AML-193 (cell line): ENCODE measurements at regions not wholly inside any gene's neighbourhood (a gene's known extent, or its start where the extent isn't known, plus 50 kb on each side); places are given as distances from the start of the nearest gene placed in this dataset.
"Not testable (repeated sequence)": the region's sequence is repeated elsewhere in the genome, so short reads cannot be mapped to it uniquely, and the experiment has no call there.

Experiments
- DNase-seq, 2 experiments: peaks; one replicate each; lab custom pipeline; 2025; lab: John Stamatoyannopoulos, UW

DNA sequence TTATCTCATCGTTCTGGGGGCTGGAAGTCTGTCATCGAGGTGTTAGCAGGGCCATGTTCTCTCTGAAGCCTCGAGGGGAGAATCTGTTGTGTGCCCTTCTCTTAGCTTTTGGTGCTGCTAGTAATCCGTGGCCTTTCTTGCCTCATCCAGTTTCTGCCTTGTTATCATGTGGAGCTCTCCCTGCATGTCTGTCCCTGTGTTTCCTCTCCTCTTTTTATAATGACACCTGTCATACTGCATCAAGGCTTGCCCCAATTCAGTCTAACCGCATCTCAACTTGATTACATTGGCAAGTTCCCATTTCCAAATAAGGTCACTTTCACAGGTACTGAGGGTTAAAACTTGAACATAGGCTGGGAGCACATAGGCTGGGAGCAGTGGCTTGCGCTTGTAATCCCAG lies 82.6 kb upstream of the CNIH3 start:
- DNase-seq = no peak

GRCh38 chr1:224534731-224535130 lies 81.4 kb upstream of the CNIH3 start:
- DNase-seq = no peak

- DNase-seq = no peak
These were observed 80.5 kb upstream of the CNIH3 start for GRCh38 chr1:224535641-224536040.

GRCh38 chr1:224539971-224540370 lies 76.1 kb upstream of the CNIH3 start:
- DNase-seq = peak in 1 of 2 experiments; percentile 21

DNA sequence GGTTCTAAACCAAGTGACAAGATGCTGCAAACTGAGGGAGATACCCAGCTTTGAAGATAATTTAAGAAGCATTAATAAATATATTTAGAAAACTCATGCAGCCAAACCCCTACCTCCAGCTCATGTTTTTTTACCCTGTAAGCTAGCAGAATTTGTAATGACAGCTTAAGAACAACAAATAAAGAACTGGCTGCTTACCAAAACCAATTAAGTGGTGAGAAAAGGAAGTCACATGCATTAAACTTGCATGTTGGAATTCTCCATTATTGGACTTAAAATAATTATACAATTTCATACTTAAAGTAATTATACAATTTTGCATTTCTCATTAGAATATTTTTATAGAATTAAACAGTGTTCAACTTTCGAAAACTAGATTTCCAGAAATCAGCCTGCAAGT lies 75.6 kb upstream of the CNIH3 start:
- no peak for DNase-seq

- no peak for DNase-seq
These were observed 74.9 kb upstream of the CNIH3 start for GRCh38 chr1:224541072-224541790.

GRCh38 chr1:224541901-224542630 lies 74.1 kb upstream of the CNIH3 start:
- no peak for DNase-seq

DNA sequence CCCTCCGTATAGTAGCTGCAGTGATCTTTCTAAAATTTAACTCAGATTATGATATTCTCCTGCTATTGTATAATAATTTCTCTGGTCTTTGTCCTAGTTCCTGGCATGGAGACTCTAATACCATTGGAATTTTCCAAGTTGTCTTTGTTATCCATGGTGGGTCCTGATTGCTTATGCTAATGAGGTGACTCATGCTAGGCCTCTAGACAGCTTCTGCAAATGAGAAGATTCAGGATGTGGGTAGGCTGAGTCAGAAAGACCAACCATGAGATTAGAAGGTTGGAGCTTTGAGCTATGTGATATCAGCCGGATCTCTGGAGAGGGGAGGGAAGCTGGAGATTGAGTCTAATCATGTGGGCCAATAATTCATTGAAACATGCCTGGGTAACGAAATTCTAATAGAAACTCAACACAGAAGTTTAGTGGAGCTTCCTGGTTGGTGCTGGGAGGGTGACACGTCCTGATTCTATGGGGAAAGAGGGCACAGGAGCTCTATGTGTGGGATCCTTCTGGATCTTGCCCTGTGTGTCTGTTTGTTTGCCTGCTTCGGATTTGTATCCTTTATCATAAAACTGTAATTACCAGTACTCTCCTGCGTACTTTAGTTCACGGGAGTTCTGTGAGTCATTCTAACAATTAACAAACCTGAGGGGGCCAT lies 73.2 kb upstream of the CNIH3 start:
- peak; percentile 8 to 41 for DNase-seq

GRCh38 chr1:224543453-224543852 lies 72.7 kb upstream of the CNIH3 start:
- no peak for DNase-seq

DNA sequence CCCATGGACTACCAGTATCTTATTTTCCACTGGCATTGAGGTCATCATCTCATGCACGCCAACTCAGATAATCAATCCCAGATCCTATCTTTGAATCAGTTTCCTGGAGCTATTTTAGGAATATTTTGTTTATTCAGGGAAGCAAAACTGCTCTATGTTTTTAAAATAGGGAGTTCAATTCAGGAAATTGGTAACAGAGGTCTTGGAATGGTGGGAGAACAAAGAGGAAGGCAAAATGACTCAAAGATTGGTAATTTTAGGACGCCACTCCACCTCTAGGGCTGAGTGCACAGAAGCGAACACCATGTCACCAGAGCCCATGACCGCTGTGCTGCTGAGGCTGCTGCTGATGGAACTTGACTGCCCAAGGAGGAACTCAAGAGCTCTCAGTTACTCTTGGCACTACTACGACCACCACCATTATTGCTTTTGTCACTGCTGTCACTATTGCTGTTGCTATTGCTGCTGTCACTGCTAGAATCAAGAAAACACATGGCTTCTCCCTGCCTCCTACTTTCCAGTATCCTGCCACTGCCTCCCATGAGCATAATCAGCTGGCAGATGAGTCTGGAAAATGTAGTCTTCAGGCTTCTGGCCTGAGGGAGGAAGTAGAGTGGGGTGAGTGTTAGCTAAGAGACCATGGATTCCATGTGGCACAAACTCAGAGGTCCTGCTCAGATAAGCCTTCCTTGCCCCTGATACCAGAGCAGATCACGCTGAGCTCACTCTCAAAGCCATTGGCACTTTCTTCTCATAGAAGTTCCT lies 71.6 kb upstream of the CNIH3 start:
- no peak for DNase-seq

DNA sequence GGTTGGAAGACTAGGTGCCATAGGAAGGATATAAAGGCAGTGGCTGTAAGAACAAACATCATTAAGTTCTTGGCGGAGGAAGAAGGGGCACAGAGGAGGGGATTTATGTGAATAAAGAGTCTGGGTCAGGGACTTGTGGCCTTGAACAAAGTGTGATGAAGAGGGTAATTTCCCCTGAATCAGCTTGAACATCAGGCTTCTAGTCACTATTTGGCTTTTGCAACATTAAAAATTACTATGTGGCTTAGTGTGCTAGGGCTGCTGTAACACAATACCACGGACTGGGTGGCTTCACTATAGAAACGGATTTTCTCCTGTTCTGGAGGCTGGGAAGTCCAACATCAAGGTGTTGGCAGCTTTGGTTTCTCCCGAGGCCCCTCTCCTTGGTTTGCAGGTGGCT lies 70.5 kb upstream of the CNIH3 start:
- no peak for DNase-seq

DNA sequence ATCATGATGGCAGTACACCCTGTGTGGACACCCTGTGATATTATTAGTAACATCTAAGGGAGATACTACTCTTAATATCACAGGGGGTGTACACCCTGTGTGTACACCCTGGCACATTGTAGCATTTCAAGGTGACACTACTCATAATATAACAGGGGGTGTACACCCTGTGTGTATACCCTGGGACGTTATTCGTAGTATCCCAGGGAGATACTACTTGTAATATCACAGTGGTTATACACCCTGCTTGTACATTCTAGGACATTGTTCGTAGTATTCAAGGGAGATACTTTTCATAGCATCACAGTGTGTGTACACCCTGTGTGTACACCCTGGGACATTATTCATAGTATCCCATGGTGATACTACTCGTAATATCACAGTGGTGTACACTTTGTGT lies 67.4 kb upstream of the CNIH3 start:
- no peak for DNase-seq

DNA sequence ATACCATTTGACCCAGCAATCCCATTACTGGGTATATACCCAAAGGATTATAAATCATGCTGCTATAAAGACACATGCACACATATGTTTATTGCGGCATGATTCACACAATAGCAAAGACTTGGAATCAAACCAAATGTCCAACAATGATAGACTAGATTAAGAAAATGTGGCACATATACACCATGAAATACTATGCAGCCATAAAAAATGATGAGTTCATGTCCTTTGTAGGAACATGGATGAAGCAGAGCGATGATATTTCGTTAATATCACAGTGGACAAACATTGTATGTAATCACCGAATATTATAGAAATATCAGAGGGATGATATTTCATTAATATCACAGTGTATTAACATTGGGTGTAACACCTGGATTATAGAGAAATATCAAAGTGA lies 64.9 kb upstream of the CNIH3 start:
- not testable (repeated sequence) for DNase-seq

DNA sequence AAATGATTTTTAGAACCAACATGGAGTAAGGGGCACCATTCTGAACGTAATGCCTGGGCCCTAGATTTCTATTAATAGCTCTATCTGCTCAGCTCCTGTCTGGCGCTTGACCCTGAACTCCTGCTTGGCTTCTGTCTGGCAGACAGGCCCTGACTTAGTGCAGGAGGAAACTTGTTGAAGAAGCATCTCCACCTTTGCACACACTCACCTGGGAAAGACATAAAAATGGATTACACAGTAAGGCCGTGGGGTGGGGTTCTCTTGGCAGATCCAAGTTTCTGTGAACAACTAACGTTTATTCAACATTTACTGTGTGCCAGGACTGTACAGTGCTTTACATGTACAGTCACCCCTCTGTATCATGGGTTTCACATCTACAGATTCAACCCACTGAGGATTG lies 62.1 kb upstream of the CNIH3 start:
- no peak for DNase-seq

- DNase-seq = no peak
These were observed 61.4 kb upstream of the CNIH3 start for GRCh38 chr1:224554620-224555259.

- no peak for DNase-seq
These were observed 57.2 kb upstream of the CNIH3 start for GRCh38 chr1:224558904-224559303.

GRCh38 chr1:224559981-224560728 lies 56.0 kb upstream of the CNIH3 start:
- no peak for DNase-seq

DNA sequence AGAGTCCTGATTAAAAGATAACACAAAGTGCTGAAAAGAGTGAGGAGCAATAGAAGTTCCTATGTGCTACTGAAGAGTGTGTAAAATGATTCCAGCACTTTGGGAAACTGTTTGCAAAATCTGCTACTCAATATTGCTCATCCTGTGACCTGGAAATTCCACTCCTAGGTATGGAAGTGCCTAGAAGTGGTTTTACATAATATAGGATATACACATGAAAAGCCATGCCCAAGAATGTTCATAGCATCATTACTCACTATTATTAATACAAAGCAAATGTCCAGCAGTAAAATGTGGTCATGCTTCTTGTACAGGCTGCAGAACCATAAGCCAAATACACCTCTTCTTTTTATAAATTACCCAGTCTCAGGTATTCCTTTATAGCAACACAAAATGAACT lies 53.2 kb upstream of the CNIH3 start:
- not testable (repeated sequence) for DNase-seq

DNA sequence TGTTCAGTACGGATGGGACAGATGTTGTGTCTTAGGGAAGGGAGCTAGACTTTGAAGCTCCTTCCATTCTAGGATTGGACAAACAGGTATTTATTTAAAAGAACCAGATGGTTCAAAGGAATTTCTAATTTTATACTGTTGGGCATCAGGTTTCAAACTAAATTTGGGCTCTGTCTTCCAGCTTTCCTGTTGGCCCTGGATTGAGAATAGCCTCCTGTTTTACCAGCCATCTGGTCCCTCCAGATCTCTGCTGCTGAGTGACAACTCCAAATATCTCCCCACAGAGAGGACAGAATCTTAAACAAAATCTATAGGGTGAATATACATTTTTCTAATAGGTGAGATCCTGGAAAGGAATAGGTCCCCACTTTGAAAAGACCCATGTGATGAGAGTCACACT lies 52.5 kb upstream of the CNIH3 start:
- no peak for DNase-seq

DNA sequence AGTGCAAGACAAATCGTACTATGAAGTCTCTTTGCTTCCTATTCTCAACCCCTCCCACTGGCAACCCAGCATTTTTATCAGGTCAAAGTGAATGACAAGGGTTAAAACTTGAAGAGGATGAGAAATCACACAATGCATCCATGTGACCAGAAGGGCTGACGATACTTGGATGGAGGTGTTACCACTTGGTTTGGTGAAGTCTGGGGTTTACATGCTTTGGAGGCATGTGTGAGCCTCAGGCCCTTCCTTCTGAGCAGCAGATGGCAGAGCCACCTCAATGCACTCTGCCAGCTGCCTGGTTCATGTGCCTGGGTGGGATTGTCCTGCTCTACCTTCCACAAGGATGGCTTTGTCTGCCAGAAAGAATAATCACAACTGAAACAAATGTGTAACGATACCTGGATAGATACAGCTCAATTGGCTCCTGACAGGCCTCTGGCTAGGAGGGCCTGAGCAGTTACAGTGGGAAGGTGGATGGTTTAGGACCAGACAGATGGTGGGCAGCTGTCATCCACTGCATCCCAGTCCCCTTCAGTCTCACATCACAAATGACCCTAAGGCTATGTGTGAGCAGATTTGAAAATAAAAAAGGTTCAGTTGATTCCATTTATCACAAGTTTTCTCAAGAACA lies 51.5 kb upstream of the CNIH3 start:
- DNase-seq = no peak

DNA sequence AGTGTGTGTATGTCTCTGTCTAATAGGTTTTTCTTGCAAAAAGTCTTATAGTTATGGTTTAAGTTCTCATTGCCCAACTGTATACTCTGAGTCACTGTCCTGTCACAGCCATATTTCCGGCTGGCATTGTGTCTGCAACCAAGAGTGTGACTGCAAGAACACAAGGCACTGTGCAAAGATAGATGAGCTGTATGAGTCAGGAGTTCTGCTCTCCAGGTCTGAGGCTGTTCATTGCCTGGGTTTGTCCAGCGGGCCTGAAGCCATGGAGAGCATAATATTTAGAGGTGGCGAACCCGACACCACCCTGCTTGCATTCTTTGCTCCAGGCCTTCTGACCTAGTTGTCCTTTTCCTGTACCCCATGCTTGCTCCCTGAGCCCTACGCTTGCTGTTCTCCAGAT lies 50.9 kb upstream of the CNIH3 start:
- peak; percentile 95 to 96 for DNase-seq
